ENCODE measurements at regions not wholly inside any gene's neighbourhood (a gene's known extent, or its start where the extent isn't known, plus 50 kb on each side); places are given as distances from the start of the nearest gene placed in this dataset.

DNA sequence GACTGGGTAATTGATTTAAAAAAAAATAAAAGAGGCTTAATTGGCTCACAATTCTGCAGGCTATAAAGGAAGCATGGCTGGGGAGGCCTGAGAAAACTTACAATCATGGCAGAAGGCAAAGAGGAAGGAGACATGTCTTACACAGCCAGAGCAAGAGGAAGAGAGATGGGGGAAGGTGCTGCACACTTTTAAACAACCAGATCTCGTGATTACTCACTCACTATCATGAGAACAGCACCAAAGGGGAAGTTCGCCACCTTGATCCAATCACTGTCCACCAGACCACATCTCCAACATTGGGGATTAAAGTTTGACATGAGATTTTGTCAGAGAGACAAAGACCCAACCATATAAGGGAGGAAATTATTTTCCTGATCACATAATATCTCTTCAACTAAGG lies 138.8 kb upstream of the NR4A3 start:
- TF ChIP-seq MYC (IDR thresholded peaks at IDR 0.05; ENCODE audit: borderline replicate concordance, low read length): no peak
- TF ChIP-seq, protein P1, sequence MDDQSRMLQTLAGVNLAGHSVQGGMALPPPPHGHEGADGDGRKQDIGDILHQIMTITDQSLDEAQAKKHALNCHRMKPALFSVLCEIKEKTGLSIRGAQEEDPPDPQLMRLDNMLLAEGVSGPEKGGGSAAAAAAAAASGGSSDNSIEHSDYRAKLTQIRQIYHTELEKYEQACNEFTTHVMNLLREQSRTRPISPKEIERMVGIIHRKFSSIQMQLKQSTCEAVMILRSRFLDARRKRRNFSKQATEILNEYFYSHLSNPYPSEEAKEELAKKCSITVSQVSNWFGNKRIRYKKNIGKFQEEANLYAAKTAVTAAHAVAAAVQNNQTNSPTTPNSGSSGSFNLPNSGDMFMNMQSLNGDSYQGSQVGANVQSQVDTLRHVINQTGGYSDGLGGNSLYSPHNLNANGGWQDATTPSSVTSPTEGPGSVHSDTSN (IDR thresholded peaks at IDR 0.05): no peak
- no peak for TF ChIP-seq NFE2L2 (conservative IDR thresholded peaks at IDR 0.05; ENCODE audit: low read length)
- TF ChIP-seq POLR2A (IDR thresholded peaks at IDR 0.05; ENCODE audit: low read length): no peak
- TF ChIP-seq EP300 (IDR thresholded peaks at IDR 0.05): no peak
- no peak for TF ChIP-seq ZSCAN20 (CRISPR knock-in tag; IDR thresholded peaks at IDR 0.05)
- TF ChIP-seq, protein P2, sequence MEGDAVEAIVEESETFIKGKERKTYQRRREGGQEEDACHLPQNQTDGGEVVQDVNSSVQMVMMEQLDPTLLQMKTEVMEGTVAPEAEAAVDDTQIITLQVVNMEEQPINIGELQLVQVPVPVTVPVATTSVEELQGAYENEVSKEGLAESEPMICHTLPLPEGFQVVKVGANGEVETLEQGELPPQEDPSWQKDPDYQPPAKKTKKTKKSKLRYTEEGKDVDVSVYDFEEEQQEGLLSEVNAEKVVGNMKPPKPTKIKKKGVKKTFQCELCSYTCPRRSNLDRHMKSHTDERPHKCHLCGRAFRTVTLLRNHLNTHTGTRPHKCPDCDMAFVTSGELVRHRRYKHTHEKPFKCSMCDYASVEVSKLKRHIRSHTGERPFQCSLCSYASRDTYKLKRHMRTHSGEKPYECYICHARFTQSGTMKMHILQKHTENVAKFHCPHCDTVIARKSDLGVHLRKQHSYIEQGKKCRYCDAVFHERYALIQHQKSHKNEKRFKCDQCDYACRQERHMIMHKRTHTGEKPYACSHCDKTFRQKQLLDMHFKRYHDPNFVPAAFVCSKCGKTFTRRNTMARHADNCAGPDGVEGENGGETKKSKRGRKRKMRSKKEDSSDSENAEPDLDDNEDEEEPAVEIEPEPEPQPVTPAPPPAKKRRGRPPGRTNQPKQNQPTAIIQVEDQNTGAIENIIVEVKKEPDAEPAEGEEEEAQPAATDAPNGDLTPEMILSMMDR (IDR thresholded peaks at IDR 0.05): no peak
- TF ChIP-seq RAD21 (conservative IDR thresholded peaks at IDR 0.05 in 1 of 2, IDR thresholded peaks at IDR 0.05 in 1 of 2): no peak
- no peak for TF ChIP-seq CBX8 (IDR thresholded peaks at IDR 0.05)
- no peak for TF ChIP-seq RFX5 (IDR thresholded peaks at IDR 0.05)
- no peak for TF ChIP-seq EHMT2 (IDR thresholded peaks at IDR 0.05; ENCODE audit: low read depth)
- TF ChIP-seq KDM5A (IDR thresholded peaks at IDR 0.05): no peak
